Epidermal melanocyte (primary cell): ENCODE measurements at regions not wholly inside any gene's neighbourhood (a gene's known extent, or its start where the extent isn't known, plus 50 kb on each side); places are given as distances from the start of the nearest gene placed in this dataset.
"Not testable (repeated sequence)": the region's sequence is repeated elsewhere in the genome, so short reads cannot be mapped to it uniquely, and the experiment has no call there.

ENCODE experiments used
- DNase-seq: peaks from one replicate; pipeline ENCODE4 v3.0.0; 2011; ENCODE audit warnings: low spot score; ENCODE audit not compliant: insufficient read length

- DNase-seq: no peak
Measured at GRCh38 chr11:121870206-121871045, 245.6 kb downstream of the BLID start.

GRCh38 chr11:121869478-121869877, 246.5 kb downstream of the BLID start:
- no peak for DNase-seq

GRCh38 chr11:121866754-121867153, 249.3 kb downstream of the BLID start:
- no peak for DNase-seq

DNA sequence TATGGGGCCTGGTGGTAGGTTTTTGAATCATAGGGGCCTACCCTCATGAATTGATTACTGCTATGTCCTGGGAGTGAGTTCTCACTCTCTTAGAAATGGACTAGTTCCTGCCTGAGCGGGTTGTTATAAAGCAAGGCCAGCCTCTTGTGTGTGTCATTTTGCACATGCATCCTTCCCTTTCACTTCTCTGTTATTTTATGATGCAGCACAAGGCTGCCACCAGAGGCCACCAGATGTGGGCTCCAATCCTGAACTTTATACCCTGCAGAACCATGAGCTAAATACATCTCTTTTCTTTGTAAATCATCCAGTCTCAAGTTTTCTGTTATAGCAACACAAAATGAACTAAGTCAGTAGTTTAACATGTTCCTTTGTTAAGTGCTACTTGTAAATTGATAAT, 251.4 kb downstream of the BLID start:
- no peak for DNase-seq

DNA sequence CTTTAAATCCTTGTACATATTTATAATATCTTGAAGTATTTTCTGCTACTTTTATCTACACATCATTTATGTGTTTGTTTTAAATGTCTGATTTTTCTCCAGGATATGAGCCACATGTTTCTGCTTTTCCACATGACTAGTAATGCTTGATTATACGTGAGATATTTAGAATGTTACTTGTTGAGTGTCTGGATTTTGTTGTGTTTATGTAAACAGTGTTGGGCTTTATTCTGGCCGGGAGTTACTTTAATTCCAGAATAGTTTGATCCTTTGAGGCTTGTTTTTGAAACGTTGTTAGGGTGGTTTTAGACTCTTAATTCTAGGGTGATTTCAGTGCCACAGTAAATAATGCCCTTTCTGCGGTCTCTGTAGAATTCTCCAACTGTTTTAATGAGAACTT, 252.9 kb downstream of the BLID start:
- DNase-seq: no peak

DNA sequence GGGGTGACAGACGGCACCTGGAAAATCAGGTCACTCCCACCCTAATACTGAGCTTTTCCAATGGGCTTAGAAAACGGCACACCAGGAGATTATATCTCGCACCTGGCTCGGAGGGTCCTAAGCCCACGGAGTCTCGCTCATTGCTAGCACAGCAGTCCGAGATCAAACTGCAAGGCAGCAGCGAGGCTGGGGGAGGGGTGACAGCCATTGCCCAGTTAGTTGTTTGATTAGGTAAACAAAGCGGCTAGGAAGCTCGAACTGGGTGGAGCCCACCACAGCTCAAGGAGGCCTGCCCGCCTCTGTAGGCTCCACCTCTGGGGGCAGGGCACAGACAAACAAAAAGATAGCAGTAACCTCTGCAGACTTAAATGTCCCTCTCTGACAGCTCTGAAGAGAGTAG, 260.9 kb downstream of the BLID start:
- not testable (repeated sequence) for DNase-seq

DNA sequence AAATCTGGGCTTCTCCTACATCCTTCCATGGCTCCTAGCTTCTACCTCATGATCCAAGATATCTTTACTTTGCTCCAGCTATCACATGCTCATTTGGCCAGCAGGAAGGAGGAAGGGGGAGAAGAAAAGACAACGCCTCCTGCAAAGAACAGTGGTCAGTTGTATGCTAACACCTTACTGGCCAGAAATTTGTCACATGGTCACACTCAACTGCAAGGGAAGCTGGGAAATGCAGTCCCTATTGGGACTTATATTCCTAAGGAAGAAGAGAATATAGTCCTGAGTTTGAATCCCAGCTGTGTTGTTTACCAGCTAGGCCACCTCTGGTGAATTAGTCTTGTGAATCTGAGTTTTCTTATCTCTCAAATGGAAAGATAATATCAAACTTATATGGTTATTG, 272.0 kb downstream of the BLID start:
- DNase-seq: no peak

DNA sequence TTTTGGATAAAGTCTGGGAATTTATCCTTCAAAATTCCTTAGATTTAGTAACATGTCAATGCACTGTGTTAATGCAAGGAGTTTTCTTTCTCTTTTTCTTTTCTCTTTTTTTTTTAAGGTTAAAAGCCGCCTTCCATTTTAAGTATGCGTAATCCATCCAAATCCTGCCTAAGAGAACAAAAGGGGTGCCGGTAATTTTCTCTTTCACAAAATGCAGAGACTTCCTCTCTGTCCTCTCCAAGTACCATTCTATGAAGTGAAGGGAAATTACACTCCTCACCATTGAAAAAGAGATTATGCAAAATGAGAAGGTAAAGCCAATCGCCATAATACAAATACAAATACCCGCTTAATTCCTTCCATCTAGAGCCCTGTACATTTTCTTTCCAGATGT, 273.8 kb downstream of the BLID start:
- DNase-seq: no peak

DNA sequence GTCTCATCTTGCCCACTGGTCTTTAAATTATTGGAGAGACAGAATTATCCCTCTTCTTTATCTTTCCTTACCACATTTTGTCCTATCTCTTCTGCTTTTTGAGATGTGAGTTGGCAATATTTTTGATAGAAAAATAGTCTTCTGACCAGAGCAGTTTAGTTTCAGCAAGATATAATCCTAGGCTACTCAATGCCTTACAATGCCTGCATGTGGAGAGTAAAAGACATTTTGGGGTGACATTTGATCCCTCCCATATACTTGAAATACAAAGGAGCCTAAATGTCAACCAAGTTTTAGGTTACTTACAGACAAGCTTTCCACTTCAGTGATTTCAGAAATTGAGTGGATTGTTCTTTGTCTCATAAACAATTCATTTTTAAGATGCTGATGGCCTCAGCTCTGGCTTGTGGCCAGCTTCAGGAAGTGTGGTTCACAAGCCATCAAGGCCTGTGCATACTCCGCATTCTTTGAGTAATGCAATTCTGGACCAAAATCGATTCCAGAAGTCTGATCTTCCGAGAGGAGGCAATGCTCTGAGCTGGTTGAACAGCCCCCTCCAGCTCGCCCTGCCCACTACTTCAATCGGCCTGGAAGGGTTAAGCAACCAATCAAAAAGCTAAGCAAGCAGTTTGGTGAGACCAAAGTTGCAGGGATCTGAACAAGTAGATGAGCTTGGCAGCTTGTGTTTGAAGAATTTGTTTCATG, 274.4 kb downstream of the BLID start:
- peak; percentile 25 for DNase-seq

- no peak for DNase-seq
Measured at GRCh38 chr11:121839781-121840180, 276.2 kb downstream of the BLID start.

DNA sequence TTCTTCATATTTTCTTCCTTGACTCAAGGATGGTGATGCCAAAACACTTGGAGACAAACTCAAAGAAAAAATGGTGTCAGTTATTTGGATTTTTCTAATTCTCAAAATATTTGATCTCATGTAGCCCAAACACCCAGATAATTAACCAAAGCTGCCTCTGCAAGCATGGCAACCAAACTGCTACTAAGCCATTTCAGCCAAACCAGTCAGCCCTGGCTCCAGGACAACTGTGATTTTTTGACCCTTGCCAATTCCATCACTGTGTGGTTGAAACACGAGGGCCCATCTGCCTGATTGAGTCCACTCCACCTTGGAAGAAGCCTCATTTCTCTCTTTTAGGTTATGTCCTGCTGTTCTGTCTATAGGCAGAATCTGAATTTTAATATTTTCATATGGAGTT, 277.4 kb downstream of the BLID start:
- DNase-seq: no peak

GRCh38 chr11:121833970-121834369, 282.0 kb downstream of the BLID start:
- DNase-seq: no peak

GRCh38 chr11:121829159-121829643, 286.8 kb downstream of the BLID start:
- peak; percentile 62 for DNase-seq

- DNase-seq: no peak
Measured at GRCh38 chr11:121814962-121815361, 301.1 kb downstream of the BLID start.

- no peak for DNase-seq
Measured at GRCh38 chr11:121814296-121814695, 301.7 kb downstream of the BLID start.

DNA sequence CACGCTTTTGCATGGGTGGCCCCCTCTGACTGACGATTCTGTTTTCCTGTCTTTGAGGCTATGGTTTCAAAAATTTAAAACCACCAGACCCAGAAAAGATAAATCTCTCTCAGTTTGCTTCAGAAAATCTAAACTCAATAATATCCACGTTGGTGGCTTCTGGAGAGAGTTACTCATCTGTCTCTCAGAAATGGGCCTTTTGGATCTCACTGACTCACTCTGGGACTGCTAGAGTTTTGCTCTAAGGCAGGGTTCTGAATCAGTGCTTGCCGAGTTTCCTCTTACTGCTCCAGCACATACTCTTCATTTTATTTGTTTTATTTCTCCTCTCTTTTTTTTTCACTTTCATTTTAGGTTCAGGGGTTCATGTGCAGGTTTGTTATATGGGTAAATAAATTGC, 305.7 kb downstream of the BLID start:
- no peak for DNase-seq

DNA sequence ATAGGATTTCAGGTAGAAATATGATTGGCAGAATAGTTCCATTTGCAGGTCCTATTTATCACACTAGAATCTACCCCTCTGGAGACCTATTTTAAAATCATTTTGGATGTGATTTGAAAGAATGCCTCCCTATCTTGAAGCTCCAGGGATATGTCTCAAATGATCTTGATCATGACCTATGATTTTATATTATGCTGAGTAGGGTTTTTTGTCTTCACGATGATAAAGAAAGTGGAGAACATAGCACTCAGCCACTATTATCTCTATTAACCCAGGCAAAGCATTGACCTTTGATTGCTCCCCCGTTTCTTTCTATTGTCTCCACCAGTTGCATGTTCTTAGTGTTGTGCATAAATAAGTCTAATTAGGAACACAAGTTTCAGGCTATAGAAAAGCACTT, 307.9 kb downstream of the BLID start:
- DNase-seq: no peak

DNA sequence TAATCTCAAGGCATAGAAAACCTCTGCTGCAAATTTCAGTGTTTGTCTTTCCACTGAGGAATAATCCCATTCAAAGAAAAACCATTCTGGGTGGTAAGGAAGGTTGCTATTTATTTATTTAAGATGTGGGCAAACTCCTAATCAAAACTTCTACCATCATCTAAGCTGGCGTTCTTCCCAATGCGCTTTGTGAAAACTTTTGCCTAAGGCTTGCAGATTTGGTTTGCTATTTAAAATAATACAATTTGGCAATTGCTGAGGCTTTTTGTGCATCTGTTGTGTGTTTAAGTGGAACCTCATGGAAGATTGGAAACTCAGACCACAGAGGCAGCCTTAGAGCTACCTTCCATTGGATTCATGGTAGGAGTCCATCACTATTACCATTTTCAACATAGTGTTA, 309.0 kb downstream of the BLID start:
- DNase-seq: no peak

DNA sequence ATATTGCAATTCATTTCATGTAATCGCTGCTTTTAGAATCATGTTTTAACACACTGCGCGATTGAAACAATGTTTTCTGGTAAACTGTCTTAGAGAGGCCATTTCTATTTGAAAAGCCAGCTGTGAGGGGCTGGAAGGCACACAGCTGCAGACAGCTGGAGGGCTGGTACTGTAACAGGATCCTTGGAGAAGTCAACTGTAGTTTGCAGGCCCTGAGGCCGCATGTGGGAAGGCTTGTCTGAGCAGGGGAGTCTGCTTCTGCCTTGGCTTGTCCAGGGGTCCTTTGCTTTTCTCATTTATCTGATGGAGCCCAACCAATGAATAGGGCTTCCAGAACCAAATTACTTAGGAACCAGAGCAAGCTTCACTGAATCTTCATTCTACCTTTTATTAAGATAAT, 313.5 kb downstream of the BLID start:
- DNase-seq: no peak

GRCh38 chr11:121801781-121802180, 314.2 kb downstream of the BLID start:
- no peak for DNase-seq

- no peak for DNase-seq
Measured at GRCh38 chr11:121801394-121801748, 314.6 kb downstream of the BLID start.

DNA sequence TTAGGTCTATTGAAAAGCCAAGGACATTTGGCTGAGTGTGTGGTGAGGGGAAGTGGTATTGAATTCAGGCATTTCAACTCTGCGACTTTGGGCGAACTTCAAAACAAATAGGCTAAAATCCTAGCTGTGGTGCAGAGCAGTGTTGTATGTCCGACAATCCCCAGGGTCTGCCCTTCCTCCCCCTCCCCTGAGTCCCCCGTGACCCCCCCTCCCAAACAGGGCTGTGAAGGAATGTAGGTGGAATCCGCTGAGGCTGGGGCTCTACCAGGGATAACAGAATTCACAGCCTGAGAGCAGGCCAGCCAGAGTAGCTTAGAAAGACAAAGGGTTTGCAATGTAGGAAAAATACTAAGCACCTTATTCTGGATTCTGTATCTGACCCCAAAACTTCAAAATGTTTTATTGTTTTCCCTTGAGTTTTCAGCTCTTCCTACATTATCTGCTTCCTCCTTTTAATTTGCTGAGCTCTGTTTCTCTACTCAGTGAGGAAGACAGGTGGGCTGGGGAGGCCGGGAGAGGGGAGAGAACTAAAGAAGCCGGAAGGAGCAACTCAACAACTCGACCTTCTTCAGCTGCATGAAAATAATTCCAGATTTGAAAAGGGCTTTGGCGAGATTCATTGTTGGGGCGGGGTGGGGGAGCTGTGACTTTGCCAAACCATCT, 315.2 kb downstream of the BLID start:
- DNase-seq: no peak
